ENCODE measurements at regions not wholly inside any gene's neighbourhood (a gene's known extent, or its start where the extent isn't known, plus 50 kb on each side); places are given as distances from the start of the nearest gene placed in this dataset.

DNA sequence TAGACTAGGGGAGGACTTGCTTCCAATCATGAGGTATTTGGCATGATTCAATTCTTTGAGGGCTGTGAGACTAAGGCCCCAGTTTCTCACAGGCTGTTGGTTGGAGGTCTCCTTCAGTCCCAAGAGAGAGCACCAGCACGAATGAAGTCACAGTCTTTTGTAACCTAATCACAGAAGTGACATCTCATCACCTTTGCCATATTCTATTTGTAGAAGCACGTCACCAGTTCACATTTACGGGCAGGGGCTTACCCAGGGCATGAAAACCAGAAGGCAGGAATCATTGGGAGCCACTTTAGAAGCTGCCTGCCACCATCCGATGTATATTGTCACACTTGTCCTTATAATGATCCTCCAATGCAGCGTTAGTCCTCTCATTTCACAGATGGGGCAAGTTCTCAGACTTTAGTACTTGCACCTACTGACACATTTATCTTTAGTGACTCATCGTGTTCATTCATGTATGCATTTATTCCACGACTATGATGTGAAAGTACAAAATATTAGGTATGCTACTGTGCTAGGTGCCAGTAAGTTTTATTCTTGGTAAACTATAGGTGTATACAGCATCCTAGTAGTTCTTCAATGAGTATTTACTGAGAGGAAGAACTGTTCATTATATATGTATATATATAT lies 163.8 kb upstream of the PGRMC2 start:
- no peak for TF ChIP-seq BHLHE40 (IDR thresholded peaks at IDR 0.05; ENCODE audit: low read length)
- no peak for TF ChIP-seq HNRNPLL (IDR thresholded peaks at IDR 0.05; ENCODE audit: low read depth, low read length, poor library complexity, severe bottlenecking)
- TF ChIP-seq TBL1XR1 (IDR thresholded peaks at IDR 0.05; ENCODE audit: borderline replicate concordance, low read length, partially characterized antibody), result no peak
- no peak for TF ChIP-seq ZNF33B (CRISPR knock-in tag; IDR thresholded peaks at IDR 0.05)

Data from HepG2 (cell line).